H1 (cell line): ENCODE measurements at regions not wholly inside any gene's neighbourhood (a gene's known extent, or its start where the extent isn't known, plus 50 kb on each side); places are given as distances from the start of the nearest gene placed in this dataset.

ENCODE experiments used
- CTCF ChIA-PET: fragments of 300-600 bp; sonication (Branson Sonifier 250); formaldehyde crosslinking; loops from one replicate; lab custom pipeline; 2021; ENCODE audit not compliant: partially characterized antibody; lab: Charles Lee
- POLR2A ChIA-PET: fragments of 300-600 bp; sonication (Branson Sonifier 250); formaldehyde crosslinking; loops from one replicate; lab custom pipeline; 2021; ENCODE audit warnings: inconsistent platforms; ENCODE audit not compliant: partially characterized antibody; lab: Charles Lee
- DNase-seq, 2 experiments: peaks; one replicate each; pipeline versions ENCODE4 v3.0.0 to v3.0.0-alpha.2; 2010 to 2022; ENCODE audit warnings: low spot score in 2 of 2, low read depth in 1 of 2, mixed read lengths in 1 of 2
- FAIRE-seq: peaks from 2 replicates; lab custom pipeline; 2011; peaks lifted over from hg19 to GRCh38; lab: Jason Lieb, UNC
- H2AFZ ChIP-seq: 2 replicates; pipeline ENCODE4 v1.8.1; 2012; ENCODE audit warnings: low read length, inconsistent platforms
- H2AK5ac ChIP-seq: 2 replicates; pipeline ENCODE4 v1.6.1; 2013; ENCODE audit warnings: low read depth, low read length
- H2BK120ac ChIP-seq: replicated peaks from 2 replicates; pipeline ENCODE3; 2013; ENCODE audit warnings: low read depth, low read length, inconsistent platforms
- H2BK12ac ChIP-seq: 2 replicates; pipeline ENCODE4 v1.6.1; 2013; ENCODE audit warnings: low read depth, low read length
- H2BK15ac ChIP-seq: 2 replicates; pipeline ENCODE4 v1.6.1; 2013; ENCODE audit warnings: low read length
- H2BK20ac ChIP-seq: 2 replicates; pipeline ENCODE4 v1.6.1; 2013; ENCODE audit warnings: low read length
- H2BK5ac ChIP-seq: 2 replicates; pipeline ENCODE4 v1.6.1; 2013; ENCODE audit warnings: low read depth, low read length
- H3K14ac ChIP-seq: 2 replicates; pipeline ENCODE4 v1.6.1; 2013; ENCODE audit warnings: inconsistent platforms; ENCODE audit not compliant: insufficient read length
- H3K18ac ChIP-seq: 2 replicates; pipeline ENCODE4 v1.6.1; 2013; ENCODE audit warnings: low read length; ENCODE audit errors: extremely low read depth
- H3K23ac ChIP-seq: 2 replicates; pipeline ENCODE4 v1.6.1; 2013; ENCODE audit warnings: inconsistent platforms; ENCODE audit not compliant: insufficient read length
- H3K23me2 ChIP-seq: 2 replicates; pipeline ENCODE4 v1.6.1; 2013; ENCODE audit warnings: low read depth, low read length
- H3K27ac ChIP-seq: 2 replicates; pipeline ENCODE4 v1.6.1; 2011; ENCODE audit warnings: low read depth, low read length, inconsistent platforms
- H3K27me3 ChIP-seq, 4 experiments: replicated peaks in 1 of 4; 1 replicate in 1 of 4; 2 replicates in 3 of 4; pipeline versions ENCODE4 v1.6.1 to v1.8.1; 2011 to 2013; ENCODE audit warnings: low read length in 3 of 4, mild to moderate bottlenecking in 3 of 4, inconsistent platforms in 2 of 4, mixed read lengths in 2 of 4, moderate library complexity in 1 of 4; ENCODE audit not compliant: control insufficient read depth in 3 of 4, insufficient read depth in 3 of 4; ENCODE audit errors: extremely low read depth in 1 of 4
- H3K36me3 ChIP-seq, 4 experiments: 2 replicates each; pipeline versions ENCODE4 v1.6.1 to v1.8.1; 2011 to 2013; ENCODE audit warnings: mild to moderate bottlenecking in 4 of 4, low read length in 3 of 4, moderate library complexity in 2 of 4, control low read depth in 1 of 4, inconsistent platforms in 1 of 4; ENCODE audit not compliant: insufficient read depth in 4 of 4, control insufficient read depth in 2 of 4
- H3K4ac ChIP-seq: replicated peaks from 2 replicates; pipeline ENCODE3; 2013; ENCODE audit warnings: low read length, low read depth, mixed read lengths, inconsistent platforms; ENCODE audit not compliant: insufficient read length
- H3K4me1 ChIP-seq, 4 experiments: replicated peaks in 1 of 4; 1 replicate in 1 of 4; 2 replicates in 3 of 4; pipeline versions ENCODE4 v1.6.1 to v1.8.1; 2011 to 2013; ENCODE audit warnings: low read length in 3 of 4, inconsistent platforms in 2 of 4, mixed read lengths in 1 of 4; ENCODE audit not compliant: insufficient read depth in 4 of 4, control insufficient read depth in 3 of 4
- H3K4me2 ChIP-seq, 2 experiments: 2 replicates each; pipeline versions ENCODE4 v1.6.1 to v1.8.1; 2011 to 2013; ENCODE audit warnings: low read depth in 2 of 2, low read length in 2 of 2, control low read depth in 1 of 2, inconsistent platforms in 1 of 2, mild to moderate bottlenecking in 1 of 2; ENCODE audit not compliant: insufficient read depth in 1 of 2
- H3K4me3 ChIP-seq, 4 experiments: fragments of 200-600, 300-600 bp in 1 of 4; sonication (generic), shearing (Covaris generic), sonication (Bioruptor Twin) in 1 of 4; 2 replicates each; pipeline versions ENCODE4 v1.5.1 to v1.8.1; 2011 to 2016; ENCODE audit warnings: low read length in 4 of 4, low read depth in 3 of 4, control low read depth in 2 of 4, inconsistent platforms in 2 of 4, mild to moderate bottlenecking in 2 of 4, mixed read lengths in 1 of 4, moderate library complexity in 1 of 4; ENCODE audit not compliant: insufficient read depth in 2 of 4; ENCODE audit errors: extremely low read depth in 1 of 4
- H3K56ac ChIP-seq: replicated peaks from 2 replicates; pipeline ENCODE3; 2013; ENCODE audit warnings: low read depth, mild to moderate bottlenecking, mixed read lengths, low read length, inconsistent platforms; ENCODE audit not compliant: insufficient read length
- H3K79me1 ChIP-seq: 2 replicates; pipeline ENCODE4 v1.6.1; 2013; ENCODE audit warnings: low read depth, low read length, control low read depth
- H3K79me2 ChIP-seq, 2 experiments: 2 replicates each; pipeline versions ENCODE4 v1.6.1 to v1.8.1; 2012 to 2013; ENCODE audit warnings: low read length in 2 of 2, mild to moderate bottlenecking in 2 of 2, inconsistent platforms in 1 of 2; ENCODE audit not compliant: insufficient read depth in 2 of 2, control insufficient read depth in 1 of 2
- H3K9ac ChIP-seq, 4 experiments: replicated peaks in 1 of 4; 1 replicate in 1 of 4; 2 replicates in 3 of 4; pipeline versions ENCODE4 v1.6.1 to v1.8.1; 2011 to 2013; ENCODE audit warnings: low read depth in 3 of 4, low read length in 3 of 4, control low read depth in 2 of 4, mild to moderate bottlenecking in 2 of 4, moderate library complexity in 2 of 4, inconsistent platforms in 1 of 4; ENCODE audit errors: extremely low read depth in 1 of 4
- H3K9me3 ChIP-seq, 2 experiments: 2 replicates each; pipeline versions ENCODE4 v1.6.1 to v1.8.1; 2012 to 2013; ENCODE audit warnings: mild to moderate bottlenecking in 2 of 2, moderate library complexity in 2 of 2, control low read depth in 1 of 2, inconsistent platforms in 1 of 2, low read depth in 1 of 2, low read length in 1 of 2, mixed read lengths in 1 of 2; ENCODE audit not compliant: insufficient read depth in 2 of 2
- H4K20me1 ChIP-seq, 2 experiments: replicated peaks in 1 of 2; 2 replicates each; pipeline versions ENCODE3 to v1.8.1; 2011 to 2013; ENCODE audit warnings: inconsistent platforms in 2 of 2, low read length in 2 of 2, mild to moderate bottlenecking in 1 of 2; ENCODE audit not compliant: insufficient read depth in 2 of 2, control insufficient read depth in 1 of 2
- H4K5ac ChIP-seq: 2 replicates; pipeline ENCODE4 v1.6.1; 2013; ENCODE audit warnings: low read length, low read depth, mixed read lengths, inconsistent platforms; ENCODE audit not compliant: insufficient read length
- H4K8ac ChIP-seq: 2 replicates; pipeline ENCODE4 v1.8.0; 2013; ENCODE audit warnings: mild to moderate bottlenecking, moderate library complexity, low read length, inconsistent platforms; ENCODE audit not compliant: insufficient read depth; ENCODE audit errors: extremely low read depth
- H4K91ac ChIP-seq: replicated peaks from 2 replicates; pipeline ENCODE3; 2013; ENCODE audit warnings: low read length, mixed read lengths, inconsistent platforms; ENCODE audit not compliant: insufficient read length
- POLR2AphosphoS5 ChIP-seq: IDR thresholded peaks from 2 replicates; pipeline ENCODE4 v1.6.1; 2011; ENCODE audit warnings: low read depth, low read length
- RFX5 ChIP-seq: IDR thresholded peaks from 2 replicates; pipeline ENCODE4 v1.6.1; 2011; ENCODE audit warnings: low read depth, low read length, improper control_type of control experiment, borderline replicate concordance
- SP1 ChIP-seq: IDR thresholded peaks from 2 replicates; pipeline ENCODE4 v1.6.1; 2011; ENCODE audit warnings: low read depth, low read length
- SP4 ChIP-seq: IDR thresholded peaks from 2 replicates; pipeline ENCODE4 v1.6.1; 2012; ENCODE audit warnings: low read length, inconsistent platforms
- SRF ChIP-seq: IDR thresholded peaks from 2 replicates; pipeline ENCODE4 v1.6.1; 2011; ENCODE audit warnings: mild to moderate bottlenecking, low read depth, low read length, moderate library complexity
- WGBS, 2 experiments: shearing (Covaris generic) in 1 of 2; methylation state at CpG; one replicate each; pipeline versions ENCODE4 v1.1.6 to v1.1.7; 2013 to 2015; ENCODE audit warnings: low lambda C conversion rate in 2 of 2, mixed read lengths in 2 of 2, inconsistent platforms in 1 of 2, low coverage in 1 of 2, missing lambda C conversion rate in 1 of 2; ENCODE audit not compliant: insufficient replicate concordance in 2 of 2, insufficient coverage in 1 of 2, insufficient read length in 1 of 2; ENCODE audit errors: extremely low coverage in 1 of 2, missing lambda C conversion rate in 1 of 2; 5-methylcytosine and 5-hydroxymethylcytosine counted together
- TF ChIP-seq, protein P1 (sequence below): IDR thresholded peaks from 2 replicates; pipeline ENCODE4 v1.6.1; 2011; ENCODE audit warnings: low read length, improper control_type of control experiment

DNA sequence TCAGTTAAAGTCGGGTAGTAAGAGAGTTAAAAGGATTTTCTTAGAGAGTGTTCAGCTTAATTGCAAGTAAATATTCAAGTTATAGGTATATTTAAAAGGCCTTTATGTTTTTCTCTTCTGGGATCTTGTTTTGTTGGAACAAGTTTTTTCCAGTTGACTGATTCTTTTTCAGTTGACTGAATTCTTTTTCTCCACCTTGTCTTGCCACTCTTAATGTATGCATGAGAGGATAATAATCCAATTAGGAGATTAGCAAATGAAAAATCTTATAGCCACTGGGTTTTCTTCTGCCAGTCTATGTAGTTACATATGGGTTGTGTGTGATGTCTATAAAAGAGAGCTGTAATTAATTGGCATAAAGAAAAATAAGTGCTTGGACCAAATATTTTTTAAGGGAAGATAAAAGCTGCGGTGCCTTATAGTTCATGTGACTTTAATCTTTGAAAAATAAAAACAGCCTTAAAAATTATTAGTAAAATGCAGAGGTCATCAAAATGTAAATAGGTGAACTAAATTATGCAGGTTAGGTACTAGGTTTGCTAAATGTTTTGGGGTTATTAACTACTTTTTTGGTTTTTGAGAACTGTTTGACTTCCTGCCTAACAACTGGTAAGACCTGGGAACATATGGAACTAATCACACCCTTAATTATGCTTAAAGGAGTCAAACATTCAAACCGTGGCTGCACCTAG, 367.2 kb downstream of the HTR1B start:
- Histone ChIP-seq H3K18ac (no peak overlapping the region), H2AFZ (no peak overlapping the region), H3K23me2 (no peaks in the 10 kb centered on the region), H3K79me2 (no peaks in the 10 kb centered on the region), H3K4me3 (no peak overlapping the region), H3K9ac (no peak overlapping the region), H4K91ac (no peak overlapping the region), H3K56ac (no peak overlapping the region), H4K8ac (no peak overlapping the region), H3K9me3 (no peaks in the 10 kb centered on the region), H2BK120ac (no peak overlapping the region), H3K4ac (no peak overlapping the region), H2AK5ac (no peak overlapping the region), H3K27me3 (no peaks in the 10 kb centered on the region), H3K4me1 (no peaks in the 10 kb centered on the region; a peak in 1 of 7 replicates), H4K20me1 (no peaks in the 10 kb centered on the region), H3K23ac (no peak overlapping the region), H3K79me1 (no peaks in the 10 kb centered on the region), H3K4me2 (no peak overlapping the region), H3K27ac (no peak overlapping the region), H2BK20ac (no peak overlapping the region), H3K36me3 (no peaks in the 10 kb centered on the region), H2BK5ac (no peak overlapping the region), H2BK12ac (no peak overlapping the region), H4K5ac (no peak overlapping the region), H2BK15ac (no peak overlapping the region), H3K14ac (no peak overlapping the region)
- CTCF ChIA-PET = no interaction called here
- TF ChIP-seq RFX5 (no peak), SP1 (no peak), SRF (no peak), SP4 (no peak), POLR2AphosphoS5 (no peak)
- TF ChIP-seq, protein P1, sequence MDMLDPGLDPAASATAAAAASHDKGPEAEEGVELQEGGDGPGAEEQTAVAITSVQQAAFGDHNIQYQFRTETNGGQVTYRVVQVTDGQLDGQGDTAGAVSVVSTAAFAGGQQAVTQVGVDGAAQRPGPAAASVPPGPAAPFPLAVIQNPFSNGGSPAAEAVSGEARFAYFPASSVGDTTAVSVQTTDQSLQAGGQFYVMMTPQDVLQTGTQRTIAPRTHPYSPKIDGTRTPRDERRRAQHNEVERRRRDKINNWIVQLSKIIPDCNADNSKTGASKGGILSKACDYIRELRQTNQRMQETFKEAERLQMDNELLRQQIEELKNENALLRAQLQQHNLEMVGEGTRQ = no peak
- FAIRE-seq (no peak), DNase-seq (no peak)
- POLR2A ChIA-PET = no interaction called here
- 89% methylated on average over 3 of the region's 3 CpGs; no CpG with 5 or more reads in 1 of the 2 experiments for WGBS, 2 experiments
